Activated naive CD8-positive, alpha-beta T cell treated with anti-CD3 and anti-CD28 coated beads for 36 hours (primary cell): ENCODE measurements at regions not wholly inside any gene's neighbourhood (a gene's known extent, or its start where the extent isn't known, plus 50 kb on each side); places are given as distances from the start of the nearest gene placed in this dataset.
"Not testable (repeated sequence)": the region's sequence is repeated elsewhere in the genome, so short reads cannot be mapped to it uniquely, and the experiment has no call there.

ENCODE experiments used
- DNase-seq: peaks from one replicate; pipeline ENCODE4 v3.0.0; 2021
- H3K27ac Mint-ChIP-seq: one replicate; pipeline ENCODE4 v1.8.0; 2022; ENCODE audit warnings: mild to moderate bottlenecking, moderate library complexity, mixed read lengths
- H3K27me3 Mint-ChIP-seq: one replicate; pipeline ENCODE4 v1.8.0; 2022; ENCODE audit warnings: mild to moderate bottlenecking, mixed read lengths
- H3K36me3 Mint-ChIP-seq: one replicate; pipeline ENCODE4 v1.8.0; 2021; ENCODE audit warnings: mild to moderate bottlenecking, mixed read lengths
- H3K4me1 Mint-ChIP-seq: one replicate; pipeline ENCODE4 v1.8.0; 2021; ENCODE audit warnings: mixed read lengths
- H3K4me3 Mint-ChIP-seq: one replicate; pipeline ENCODE4 v1.8.0; 2022; ENCODE audit warnings: mild to moderate bottlenecking, moderate library complexity, mixed read lengths
- H3K9me3 Mint-ChIP-seq: one replicate; pipeline ENCODE4 v1.8.0; 2022; ENCODE audit warnings: mixed read lengths

GRCh38 chr20:28562510-28562898 is 2695.0 kb upstream of the DEFB115 start:
- H3K36me3 Mint-ChIP-seq: peaks cover 18% of the 10 kb centered on the region
- no peaks in the 10 kb centered on the region for H3K27me3 Mint-ChIP-seq
- H3K4me3 Mint-ChIP-seq: no peak overlapping the region
- H3K9me3 Mint-ChIP-seq: peaks cover 24% of the 10 kb centered on the region
- H3K27ac Mint-ChIP-seq: no peak overlapping the region
- no peaks in the 10 kb centered on the region for H3K4me1 Mint-ChIP-seq
- DNase-seq: no peak

GRCh38 chr20:28562899-28563521 is 2694.5 kb upstream of the DEFB115 start:
- H3K4me1 Mint-ChIP-seq, H3K27ac Mint-ChIP-seq, H3K4me3 Mint-ChIP-seq, H3K27me3 Mint-ChIP-seq, DNase-seq: not testable (repeated sequence)
- peaks cover 18% of the 10 kb centered on the region for H3K36me3 Mint-ChIP-seq
- peaks cover 23% of the 10 kb centered on the region for H3K9me3 Mint-ChIP-seq

GRCh38 chr20:28564024-28564423 is 2693.4 kb upstream of the DEFB115 start:
- not testable (repeated sequence) for H3K4me3 Mint-ChIP-seq, H3K27ac Mint-ChIP-seq, H3K4me1 Mint-ChIP-seq, DNase-seq, H3K27me3 Mint-ChIP-seq
- H3K36me3 Mint-ChIP-seq: peaks cover 18% of the 10 kb centered on the region
- peaks cover 20% of the 10 kb centered on the region for H3K9me3 Mint-ChIP-seq

DNA sequence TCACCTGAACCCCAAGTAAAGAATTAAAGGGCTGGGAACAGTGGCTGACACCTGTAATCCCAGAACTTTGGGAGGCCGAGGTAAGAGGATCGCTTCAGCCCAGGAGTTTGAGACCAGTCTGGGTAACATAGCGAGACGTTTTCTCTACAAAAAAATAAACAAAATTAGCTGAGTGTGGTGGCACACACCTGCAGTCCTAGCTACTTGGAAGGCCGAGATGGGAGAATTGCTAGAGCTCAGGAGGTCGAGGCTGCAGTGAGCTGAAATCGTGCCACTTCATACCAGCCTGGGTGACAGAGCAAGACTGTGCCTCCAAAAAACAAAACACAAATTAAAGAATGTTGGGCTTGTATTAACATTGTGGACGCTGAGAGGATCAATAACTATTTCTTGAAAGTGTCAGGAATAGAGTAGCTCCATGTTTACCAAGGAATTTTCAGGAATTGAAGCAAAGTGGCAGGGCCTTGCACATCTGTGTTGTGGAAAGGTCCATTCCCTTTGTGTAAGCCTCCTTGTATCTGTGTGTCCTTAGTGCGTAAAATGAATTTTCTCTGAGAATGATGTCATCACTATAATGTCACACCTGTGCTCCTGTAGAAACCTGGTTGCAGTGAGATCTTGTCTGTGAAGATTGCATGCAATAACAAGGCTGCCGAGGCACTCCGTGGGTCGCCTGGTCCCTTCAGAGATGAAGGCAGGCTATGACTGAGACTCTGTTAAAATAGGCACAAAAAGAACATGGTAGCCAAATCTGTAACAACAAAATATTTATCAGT is 2692.6 kb upstream of the DEFB115 start:
- Mint-ChIP-seq H3K36me3 (peaks cover 19% of the 10 kb centered on the region), H3K9me3 (peaks cover 27% of the 10 kb centered on the region)
- H3K27me3 Mint-ChIP-seq, H3K4me3 Mint-ChIP-seq, DNase-seq, H3K27ac Mint-ChIP-seq, H3K4me1 Mint-ChIP-seq: not testable (repeated sequence)

DNA sequence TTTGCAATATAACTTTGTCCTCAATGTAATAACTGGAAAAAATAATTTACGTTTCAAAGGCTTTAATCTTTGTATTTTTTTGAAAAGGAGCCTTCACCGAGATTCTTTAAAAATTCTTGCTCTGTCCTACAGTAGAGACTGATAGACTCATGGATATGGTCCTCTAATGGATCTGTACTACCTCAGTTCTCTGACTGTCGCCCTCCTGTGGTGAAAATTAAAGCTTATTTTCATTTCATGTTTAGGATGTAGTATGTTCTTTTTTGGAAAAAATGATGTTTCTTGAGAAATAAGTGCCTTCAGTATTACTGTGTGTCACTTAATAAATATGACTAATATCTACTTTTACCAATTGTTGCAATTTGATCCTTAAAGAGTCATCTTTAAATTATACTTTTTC is 2681.5 kb upstream of the DEFB115 start:
- not testable (repeated sequence) for H3K4me3 Mint-ChIP-seq

GRCh38 chr20:28591680-28592079 is 2665.8 kb upstream of the DEFB115 start:
- not testable (repeated sequence) for DNase-seq, H3K4me3 Mint-ChIP-seq, H3K9me3 Mint-ChIP-seq, H3K27me3 Mint-ChIP-seq, H3K27ac Mint-ChIP-seq
- Mint-ChIP-seq H3K36me3 (peaks cover 15% of the 10 kb centered on the region), H3K4me1 (peaks cover 11% of the 10 kb centered on the region)

More for the DNA sequence above, 2681.5 kb upstream of the DEFB115 start:
- Mint-ChIP-seq H3K9me3 (peaks cover 25% of the 10 kb centered on the region), H3K36me3 (peaks cover 49% of the 10 kb centered on the region)
- not testable (repeated sequence) for H3K27me3 Mint-ChIP-seq, H3K4me1 Mint-ChIP-seq, DNase-seq, H3K27ac Mint-ChIP-seq

DNA sequence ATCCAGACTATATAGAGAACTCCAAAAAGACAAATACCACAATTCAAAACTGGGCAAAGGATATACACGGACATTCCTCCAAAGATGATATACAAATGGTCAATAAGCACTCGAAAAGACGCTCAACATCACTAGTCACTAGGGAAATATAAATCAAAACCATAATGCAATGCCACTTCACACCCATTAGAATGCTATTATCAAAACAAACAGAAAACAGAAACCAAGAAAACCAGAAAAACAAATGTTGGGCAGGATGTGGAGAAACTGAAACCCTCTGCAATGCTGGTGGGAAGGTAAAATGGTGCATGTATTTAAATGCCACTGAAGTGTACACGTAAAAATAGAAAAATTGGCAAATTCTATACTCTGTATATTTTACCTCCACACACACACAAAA is 2664.1 kb upstream of the DEFB115 start:
- H3K9me3 Mint-ChIP-seq, H3K4me3 Mint-ChIP-seq, H3K27me3 Mint-ChIP-seq, DNase-seq, H3K27ac Mint-ChIP-seq: not testable (repeated sequence)
- Mint-ChIP-seq H3K4me1 (peaks cover 21% of the 10 kb centered on the region), H3K36me3 (peaks cover 15% of the 10 kb centered on the region)

- not testable (repeated sequence) for DNase-seq, H3K9me3 Mint-ChIP-seq, H3K36me3 Mint-ChIP-seq, H3K27me3 Mint-ChIP-seq, H3K4me3 Mint-ChIP-seq, H3K27ac Mint-ChIP-seq
- peaks cover 23% of the 10 kb centered on the region for H3K4me1 Mint-ChIP-seq
Measured at GRCh38 chr20:28594476-28594875, 2663.0 kb upstream of the DEFB115 start.

DNA sequence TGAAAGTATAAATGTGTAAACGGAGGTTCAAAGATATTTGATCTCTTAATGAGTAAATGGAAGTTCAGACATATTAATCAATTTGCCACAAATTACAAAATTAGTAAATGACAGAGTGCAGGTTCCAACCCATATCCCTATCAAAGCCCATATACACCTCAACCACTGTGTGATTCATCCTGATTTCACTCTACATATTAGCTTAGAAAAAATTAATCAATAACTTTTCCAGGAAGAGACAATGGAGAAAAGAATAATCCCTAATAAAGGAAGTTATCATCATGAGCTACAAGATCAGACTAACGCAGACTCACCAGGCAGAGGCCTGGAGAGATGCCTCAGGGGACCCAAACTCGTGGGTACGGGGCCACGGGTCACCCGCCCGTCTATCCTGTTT is 2655.5 kb upstream of the DEFB115 start:
- Mint-ChIP-seq H3K36me3 (peaks cover 12% of the 10 kb centered on the region), H3K4me1 (peaks cover 25% of the 10 kb centered on the region), H3K27ac (peak overlapping the region; percentile 86), H3K4me3 (peak overlapping the region; percentile 97)
- not testable (repeated sequence) for H3K9me3 Mint-ChIP-seq, H3K27me3 Mint-ChIP-seq, DNase-seq

DNA sequence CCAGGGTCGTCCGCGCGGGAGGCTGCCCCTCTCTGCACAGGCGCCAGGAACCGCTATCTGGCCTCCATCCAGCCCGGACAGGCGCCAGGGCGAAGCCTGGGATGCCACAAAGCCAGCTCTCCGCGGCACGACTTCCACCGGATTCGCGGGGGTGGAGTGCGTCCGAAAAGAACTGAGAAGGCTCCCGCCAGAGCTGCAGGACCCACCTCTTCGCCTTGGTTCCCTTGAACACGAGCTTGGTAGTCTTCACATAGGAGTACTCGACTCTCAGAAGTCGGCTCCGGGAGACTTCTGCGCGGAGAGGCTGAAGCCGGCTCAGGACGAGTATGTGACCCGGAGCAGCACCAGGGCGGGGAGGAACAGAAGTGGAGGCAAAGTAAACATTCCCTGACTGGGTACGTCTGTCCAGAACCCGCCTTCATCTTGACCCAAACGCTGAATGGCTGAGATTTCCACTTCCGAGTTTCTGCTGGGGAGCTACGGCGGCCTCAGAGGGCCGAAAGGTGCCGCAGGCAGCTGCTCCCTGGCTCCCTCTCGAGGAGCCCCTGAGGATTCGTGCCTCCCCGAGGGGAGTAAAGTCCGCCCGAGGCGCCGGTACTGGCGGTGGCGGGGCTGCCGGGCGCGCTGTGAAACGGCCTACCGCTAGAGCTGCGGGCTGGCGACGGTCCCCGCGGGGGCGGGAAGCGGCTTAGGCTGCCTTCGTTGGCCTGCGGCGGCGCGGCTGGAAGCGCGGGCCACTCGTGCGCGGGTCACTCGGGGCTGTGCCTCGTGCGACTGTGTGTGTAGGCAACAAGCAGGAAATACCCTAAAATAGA is 2654.9 kb upstream of the DEFB115 start:
- H3K36me3 Mint-ChIP-seq: peaks cover 12% of the 10 kb centered on the region

GRCh38 chr20:28603218-28603577 is 2654.3 kb upstream of the DEFB115 start:
- H3K4me3 Mint-ChIP-seq: peak overlapping the region; percentile 97
- H3K27ac Mint-ChIP-seq: peak overlapping the region; percentile 86
- not testable (repeated sequence) for H3K27me3 Mint-ChIP-seq, DNase-seq, H3K9me3 Mint-ChIP-seq
- H3K4me1 Mint-ChIP-seq: peaks cover 18% of the 10 kb centered on the region
- H3K36me3 Mint-ChIP-seq: peaks cover 12% of the 10 kb centered on the region

More for the DNA sequence above, 2654.9 kb upstream of the DEFB115 start:
- peaks cover 22% of the 10 kb centered on the region for H3K4me1 Mint-ChIP-seq
- not testable (repeated sequence) for H3K9me3 Mint-ChIP-seq, H3K27me3 Mint-ChIP-seq
- H3K27ac Mint-ChIP-seq: peak overlapping the region; percentile 86
- peak overlapping the region; percentile 97 for H3K4me3 Mint-ChIP-seq
- peak; percentile 84 for DNase-seq

GRCh38 chr20:28616354-28616753 is 2641.1 kb upstream of the DEFB115 start:
- Mint-ChIP-seq H3K4me3 (no peak overlapping the region), H3K9me3 (peaks cover 32% of the 10 kb centered on the region), H3K36me3 (no peaks in the 10 kb centered on the region), H3K27me3 (peaks cover 3% of the 10 kb centered on the region), H3K4me1 (no peaks in the 10 kb centered on the region), H3K27ac (no peak overlapping the region)
- DNase-seq: no peak

- H3K4me3 Mint-ChIP-seq, H3K4me1 Mint-ChIP-seq, H3K27me3 Mint-ChIP-seq, H3K36me3 Mint-ChIP-seq, DNase-seq, H3K27ac Mint-ChIP-seq: not testable (repeated sequence)
- H3K9me3 Mint-ChIP-seq: peaks cover 19% of the 10 kb centered on the region
Measured at GRCh38 chr20:28619956-28620651, 2637.4 kb upstream of the DEFB115 start.

- H3K36me3 Mint-ChIP-seq, DNase-seq, H3K4me3 Mint-ChIP-seq, H3K4me1 Mint-ChIP-seq, H3K9me3 Mint-ChIP-seq, H3K27ac Mint-ChIP-seq, H3K27me3 Mint-ChIP-seq: not testable (repeated sequence)
Measured at GRCh38 chr20:28625112-28625511, 2632.4 kb upstream of the DEFB115 start.

DNA sequence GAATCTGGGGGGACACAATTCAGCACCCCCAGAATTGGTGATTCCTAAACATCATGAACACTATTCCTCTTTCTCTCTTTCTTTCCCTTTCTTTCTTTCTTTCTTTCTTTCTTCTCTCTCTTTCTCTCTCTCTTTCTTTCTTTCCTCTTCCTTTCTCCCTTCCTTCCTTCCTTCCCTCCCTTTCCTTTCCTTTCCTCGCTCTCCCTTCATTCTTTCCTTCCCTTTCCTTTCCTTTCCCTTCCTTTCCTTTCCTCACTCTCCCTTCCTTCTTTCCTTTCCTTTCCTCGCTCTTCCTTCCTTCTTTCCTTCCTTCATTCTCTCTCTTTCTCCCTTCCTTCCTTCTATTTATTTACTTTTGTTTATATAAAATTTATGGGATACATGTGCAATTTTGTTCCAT is 2616.6 kb upstream of the DEFB115 start:
- not testable (repeated sequence) for DNase-seq, H3K4me1 Mint-ChIP-seq, H3K27me3 Mint-ChIP-seq, H3K4me3 Mint-ChIP-seq, H3K9me3 Mint-ChIP-seq, H3K27ac Mint-ChIP-seq, H3K36me3 Mint-ChIP-seq
